ENCODE measurements at regions not wholly inside any gene's neighbourhood (a gene's known extent, or its start where the extent isn't known, plus 50 kb on each side); places are given as distances from the start of the nearest gene placed in this dataset.

GRCh38 chr11:71060391-71060791 lies 192.0 kb downstream of the SHANK2 start:
- TF ChIP-seq ELF4 (IDR thresholded peaks at IDR 0.05) = no peak
- TF ChIP-seq FOXM1 (IDR thresholded peaks at IDR 0.05; ENCODE audit: borderline replicate concordance) = no peak
- no peak for TF ChIP-seq SP1 (IDR thresholded peaks at IDR 0.05)
- no peak for TF ChIP-seq BHLHE40 (IDR thresholded peaks at IDR 0.05; ENCODE audit: borderline replicate concordance)
- no peak for TF ChIP-seq FOXK2 (IDR thresholded peaks at IDR 0.05)
- TF ChIP-seq NFRKB (IDR thresholded peaks at IDR 0.05) = no peak
- TF ChIP-seq FOXA1 (IDR thresholded peaks at IDR 0.05) = no peak
- TF ChIP-seq CTBP1 (IDR thresholded peaks at IDR 0.05; ENCODE audit: borderline replicate concordance) = no peak
- TF ChIP-seq TARDBP (IDR thresholded peaks at IDR 0.05) = no peak
- no peak for TF ChIP-seq PKNOX1 (IDR thresholded peaks at IDR 0.05)
- no peak for TF ChIP-seq ZNF384 (IDR thresholded peaks at IDR 0.05)
- TF ChIP-seq LEF1 (IDR thresholded peaks at IDR 0.05; ENCODE audit: borderline replicate concordance) = no peak
- TF ChIP-seq HDGF (IDR thresholded peaks at IDR 0.05; ENCODE audit: borderline replicate concordance) = no peak
- TF ChIP-seq SUZ12 (IDR thresholded peaks at IDR 0.05) = no peak
